H1 (cell line): ENCODE measurements at regions not wholly inside any gene's neighbourhood (a gene's known extent, or its start where the extent isn't known, plus 50 kb on each side); places are given as distances from the start of the nearest gene placed in this dataset.

Source experiments
- CTCF ChIA-PET: fragments of 300-600 bp; sonication (Branson Sonifier 250); formaldehyde crosslinking; loops from one replicate; lab custom pipeline; 2021; ENCODE audit not compliant: partially characterized antibody; lab: Charles Lee
- POLR2A ChIA-PET: fragments of 300-600 bp; sonication (Branson Sonifier 250); formaldehyde crosslinking; loops from one replicate; lab custom pipeline; 2021; ENCODE audit warnings: inconsistent platforms; ENCODE audit not compliant: partially characterized antibody; lab: Charles Lee
- DNase-seq, 2 experiments: peaks; one replicate each; pipeline versions ENCODE4 v3.0.0 to v3.0.0-alpha.2; 2010 to 2022; ENCODE audit warnings: low spot score in 2 of 2, low read depth in 1 of 2, mixed read lengths in 1 of 2
- FAIRE-seq: peaks from 2 replicates; lab custom pipeline; 2011; peaks lifted over from hg19 to GRCh38; lab: Jason Lieb, UNC
- H2AFZ ChIP-seq: 2 replicates; pipeline ENCODE4 v1.8.1; 2012; ENCODE audit warnings: low read length, inconsistent platforms
- H2AK5ac ChIP-seq: 2 replicates; pipeline ENCODE4 v1.6.1; 2013; ENCODE audit warnings: low read depth, low read length
- H2BK120ac ChIP-seq: replicated peaks from 2 replicates; pipeline ENCODE3; 2013; ENCODE audit warnings: low read depth, low read length, inconsistent platforms
- H2BK12ac ChIP-seq: 2 replicates; pipeline ENCODE4 v1.6.1; 2013; ENCODE audit warnings: low read depth, low read length
- H2BK15ac ChIP-seq: 2 replicates; pipeline ENCODE4 v1.6.1; 2013; ENCODE audit warnings: low read length
- H2BK20ac ChIP-seq: 2 replicates; pipeline ENCODE4 v1.6.1; 2013; ENCODE audit warnings: low read length
- H2BK5ac ChIP-seq: 2 replicates; pipeline ENCODE4 v1.6.1; 2013; ENCODE audit warnings: low read depth, low read length
- H3K14ac ChIP-seq: 2 replicates; pipeline ENCODE4 v1.6.1; 2013; ENCODE audit warnings: inconsistent platforms; ENCODE audit not compliant: insufficient read length
- H3K18ac ChIP-seq: 2 replicates; pipeline ENCODE4 v1.6.1; 2013; ENCODE audit warnings: low read length; ENCODE audit errors: extremely low read depth
- H3K23ac ChIP-seq: 2 replicates; pipeline ENCODE4 v1.6.1; 2013; ENCODE audit warnings: inconsistent platforms; ENCODE audit not compliant: insufficient read length
- H3K23me2 ChIP-seq: 2 replicates; pipeline ENCODE4 v1.6.1; 2013; ENCODE audit warnings: low read depth, low read length
- H3K27ac ChIP-seq: 2 replicates; pipeline ENCODE4 v1.6.1; 2011; ENCODE audit warnings: low read depth, low read length, inconsistent platforms
- H3K27me3 ChIP-seq, 4 experiments: replicated peaks in 1 of 4; 1 replicate in 1 of 4; 2 replicates in 3 of 4; pipeline versions ENCODE4 v1.6.1 to v1.8.1; 2011 to 2013; ENCODE audit warnings: low read length in 3 of 4, mild to moderate bottlenecking in 3 of 4, inconsistent platforms in 2 of 4, mixed read lengths in 2 of 4, moderate library complexity in 1 of 4; ENCODE audit not compliant: control insufficient read depth in 3 of 4, insufficient read depth in 3 of 4; ENCODE audit errors: extremely low read depth in 1 of 4
- H3K36me3 ChIP-seq, 4 experiments: 2 replicates each; pipeline versions ENCODE4 v1.6.1 to v1.8.1; 2011 to 2013; ENCODE audit warnings: mild to moderate bottlenecking in 4 of 4, low read length in 3 of 4, moderate library complexity in 2 of 4, control low read depth in 1 of 4, inconsistent platforms in 1 of 4; ENCODE audit not compliant: insufficient read depth in 4 of 4, control insufficient read depth in 2 of 4
- H3K4ac ChIP-seq: replicated peaks from 2 replicates; pipeline ENCODE3; 2013; ENCODE audit warnings: low read length, low read depth, mixed read lengths, inconsistent platforms; ENCODE audit not compliant: insufficient read length
- H3K4me1 ChIP-seq, 4 experiments: replicated peaks in 1 of 4; 1 replicate in 1 of 4; 2 replicates in 3 of 4; pipeline versions ENCODE4 v1.6.1 to v1.8.1; 2011 to 2013; ENCODE audit warnings: low read length in 3 of 4, inconsistent platforms in 2 of 4, mixed read lengths in 1 of 4; ENCODE audit not compliant: insufficient read depth in 4 of 4, control insufficient read depth in 3 of 4
- H3K4me2 ChIP-seq, 2 experiments: 2 replicates each; pipeline versions ENCODE4 v1.6.1 to v1.8.1; 2011 to 2013; ENCODE audit warnings: low read depth in 2 of 2, low read length in 2 of 2, control low read depth in 1 of 2, inconsistent platforms in 1 of 2, mild to moderate bottlenecking in 1 of 2; ENCODE audit not compliant: insufficient read depth in 1 of 2
- H3K4me3 ChIP-seq, 4 experiments: fragments of 200-600, 300-600 bp in 1 of 4; sonication (generic), shearing (Covaris generic), sonication (Bioruptor Twin) in 1 of 4; 2 replicates each; pipeline versions ENCODE4 v1.5.1 to v1.8.1; 2011 to 2016; ENCODE audit warnings: low read length in 4 of 4, low read depth in 3 of 4, control low read depth in 2 of 4, inconsistent platforms in 2 of 4, mild to moderate bottlenecking in 2 of 4, mixed read lengths in 1 of 4, moderate library complexity in 1 of 4; ENCODE audit not compliant: insufficient read depth in 2 of 4; ENCODE audit errors: extremely low read depth in 1 of 4
- H3K56ac ChIP-seq: replicated peaks from 2 replicates; pipeline ENCODE3; 2013; ENCODE audit warnings: low read depth, mild to moderate bottlenecking, mixed read lengths, low read length, inconsistent platforms; ENCODE audit not compliant: insufficient read length
- H3K79me1 ChIP-seq: 2 replicates; pipeline ENCODE4 v1.6.1; 2013; ENCODE audit warnings: low read depth, low read length, control low read depth
- H3K79me2 ChIP-seq, 2 experiments: 2 replicates each; pipeline versions ENCODE4 v1.6.1 to v1.8.1; 2012 to 2013; ENCODE audit warnings: low read length in 2 of 2, mild to moderate bottlenecking in 2 of 2, inconsistent platforms in 1 of 2; ENCODE audit not compliant: insufficient read depth in 2 of 2, control insufficient read depth in 1 of 2
- H3K9ac ChIP-seq, 4 experiments: replicated peaks in 1 of 4; 1 replicate in 1 of 4; 2 replicates in 3 of 4; pipeline versions ENCODE4 v1.6.1 to v1.8.1; 2011 to 2013; ENCODE audit warnings: low read depth in 3 of 4, low read length in 3 of 4, control low read depth in 2 of 4, mild to moderate bottlenecking in 2 of 4, moderate library complexity in 2 of 4, inconsistent platforms in 1 of 4; ENCODE audit errors: extremely low read depth in 1 of 4
- H3K9me3 ChIP-seq, 2 experiments: 2 replicates each; pipeline versions ENCODE4 v1.6.1 to v1.8.1; 2012 to 2013; ENCODE audit warnings: mild to moderate bottlenecking in 2 of 2, moderate library complexity in 2 of 2, control low read depth in 1 of 2, inconsistent platforms in 1 of 2, low read depth in 1 of 2, low read length in 1 of 2, mixed read lengths in 1 of 2; ENCODE audit not compliant: insufficient read depth in 2 of 2
- H4K20me1 ChIP-seq, 2 experiments: replicated peaks in 1 of 2; 2 replicates each; pipeline versions ENCODE3 to v1.8.1; 2011 to 2013; ENCODE audit warnings: inconsistent platforms in 2 of 2, low read length in 2 of 2, mild to moderate bottlenecking in 1 of 2; ENCODE audit not compliant: insufficient read depth in 2 of 2, control insufficient read depth in 1 of 2
- H4K5ac ChIP-seq: 2 replicates; pipeline ENCODE4 v1.6.1; 2013; ENCODE audit warnings: low read length, low read depth, mixed read lengths, inconsistent platforms; ENCODE audit not compliant: insufficient read length
- H4K8ac ChIP-seq: 2 replicates; pipeline ENCODE4 v1.8.0; 2013; ENCODE audit warnings: mild to moderate bottlenecking, moderate library complexity, low read length, inconsistent platforms; ENCODE audit not compliant: insufficient read depth; ENCODE audit errors: extremely low read depth
- H4K91ac ChIP-seq: replicated peaks from 2 replicates; pipeline ENCODE3; 2013; ENCODE audit warnings: low read length, mixed read lengths, inconsistent platforms; ENCODE audit not compliant: insufficient read length
- ASH2L ChIP-seq: fragments of 200-600, 300-600 bp; sonication (generic); IDR thresholded peaks from one replicate; pipeline ENCODE4 v1.7.1; 2017; ENCODE audit warnings: low read length
- CBX5 ChIP-seq: fragments of 300-800, 300-1000 bp; sonication (generic); IDR thresholded peaks from 2 replicates; pipeline ENCODE4 v1.7.1; 2016; ENCODE audit warnings: antibody characterized with exemption, low read length, low read depth
- CREB1 ChIP-seq: IDR thresholded peaks from 2 replicates; pipeline ENCODE4 v1.6.1; 2012; ENCODE audit warnings: inconsistent platforms
- EGR1 ChIP-seq: IDR thresholded peaks from 2 replicates; pipeline ENCODE4 v1.6.1; 2011; ENCODE audit warnings: low read depth, low read length, borderline replicate concordance
- EZH2 ChIP-seq: fragments of 200-600 bp; sonication (generic); IDR thresholded peaks from 2 replicates; pipeline ENCODE4 v1.7.1; 2012; ENCODE audit warnings: low read depth, mild to moderate bottlenecking, moderate library complexity, low read length, inconsistent platforms; ENCODE audit not compliant: severe bottlenecking
- HDAC2 ChIP-seq, 2 experiments: fragments of 300-600 bp in 1 of 2; sonication (generic) in 1 of 2; IDR thresholded peaks; 2 replicates each; pipeline ENCODE4 v1.6.1; 2011 to 2012; ENCODE audit warnings: low read depth in 2 of 2, low read length in 2 of 2, mild to moderate bottlenecking in 2 of 2, moderate library complexity in 2 of 2, borderline replicate concordance in 1 of 2, inconsistent platforms in 1 of 2
- HDAC6 ChIP-seq: IDR thresholded peaks from one replicate; pipeline ENCODE4 v1.7.1; 2012; ENCODE audit warnings: low read depth, mild to moderate bottlenecking, inconsistent platforms, low read length, moderate library complexity
- JUND ChIP-seq: IDR thresholded peaks from 2 replicates; pipeline ENCODE4 v1.6.1; 2011; ENCODE audit warnings: mild to moderate bottlenecking, improper control_type of control experiment, low read length
- MAFK ChIP-seq: IDR thresholded peaks from 2 replicates; pipeline ENCODE4 v1.6.1; 2012; ENCODE audit warnings: low read depth, mild to moderate bottlenecking, improper control_type of control experiment, low read length
- MAX ChIP-seq: IDR thresholded peaks from 2 replicates; pipeline ENCODE4 v1.6.1; 2012; ENCODE audit warnings: inconsistent platforms
- NRF1 ChIP-seq: IDR thresholded peaks from 2 replicates; pipeline ENCODE4 v1.6.1; 2011; ENCODE audit warnings: mild to moderate bottlenecking, low read depth, low read length, improper control_type of control experiment
- RAD21 ChIP-seq, 2 experiments: IDR thresholded peaks in 1 of 2; conservative IDR thresholded peaks in 1 of 2; 2 replicates each; pipeline ENCODE4 v1.6.1; 2011; ENCODE audit warnings: low read depth in 2 of 2, low read length in 2 of 2, improper control_type of control experiment in 1 of 2, inconsistent platforms in 1 of 2, mild to moderate bottlenecking in 1 of 2, moderate library complexity in 1 of 2
- SAP30 ChIP-seq: fragments of 300-600 bp; sonication (generic); IDR thresholded peaks from 2 replicates; pipeline ENCODE4 v1.7.1; 2012; ENCODE audit warnings: low read length, moderate library complexity, mild to moderate bottlenecking, inconsistent platforms; ENCODE audit not compliant: insufficient read depth, insufficient replicate concordance
- TAF7 ChIP-seq: optimal IDR thresholded peaks from 2 replicates; pipeline ENCODE3; 2011; ENCODE audit warnings: low read depth, mild to moderate bottlenecking, inconsistent platforms, low read length, moderate library complexity, borderline replicate concordance
- WGBS, 2 experiments: shearing (Covaris generic) in 1 of 2; methylation state at CpG; one replicate each; pipeline versions ENCODE4 v1.1.6 to v1.1.7; 2013 to 2015; ENCODE audit warnings: low lambda C conversion rate in 2 of 2, mixed read lengths in 2 of 2, inconsistent platforms in 1 of 2, low coverage in 1 of 2, missing lambda C conversion rate in 1 of 2; ENCODE audit not compliant: insufficient replicate concordance in 2 of 2, insufficient coverage in 1 of 2, insufficient read length in 1 of 2; ENCODE audit errors: extremely low coverage in 1 of 2, missing lambda C conversion rate in 1 of 2; 5-methylcytosine and 5-hydroxymethylcytosine counted together

GRCh38 chr4:137417676-137418075 lies 114.6 kb downstream of the PCDH18 start:
- Histone ChIP-seq H3K4me1 (no peaks in the 10 kb centered on the region), H3K4ac (no peak overlapping the region), H3K27ac (no peak overlapping the region), H3K4me2 (no peak overlapping the region), H3K4me3 (no peak overlapping the region), H3K36me3 (no peaks in the 10 kb centered on the region), H4K91ac (no peak overlapping the region), H3K9me3 (no peaks in the 10 kb centered on the region; a peak in 1 of 4 replicates), H4K8ac (no peak overlapping the region), H4K20me1 (no peaks in the 10 kb centered on the region), H4K5ac (no peak overlapping the region), H2BK15ac (no peak overlapping the region), H3K18ac (no peak overlapping the region), H2BK12ac (no peak overlapping the region), H3K79me2 (no peaks in the 10 kb centered on the region), H3K23me2 (no peaks in the 10 kb centered on the region), H2BK120ac (no peak overlapping the region), H3K9ac (no peak overlapping the region), H3K27me3 (no peaks in the 10 kb centered on the region), H2BK20ac (no peak overlapping the region), H2AFZ (no peak overlapping the region), H3K23ac (no peak overlapping the region), H2BK5ac (no peak overlapping the region), H3K56ac (no peak overlapping the region), H3K14ac (no peak overlapping the region), H2AK5ac (no peak overlapping the region), H3K79me1 (no peaks in the 10 kb centered on the region)
- CTCF ChIA-PET, result interaction anchor here (1.3 kb wide), 1 partner anchor 17 kb away, joined by 3 read pairs; no protein-coding TSS in a partner anchor
- DNase-seq (no peak), FAIRE-seq (no peak)
- POLR2A ChIA-PET, result no interaction called here
- 92% methylated on average over 2 of the region's 2 CpGs; no CpG with 5 or more reads in 1 of the 2 experiments for WGBS, 2 experiments
- TF ChIP-seq EZH2 (no peak), MAX (no peak), HDAC2 (IDR thresholded peaks at IDR 0.05; ENCODE audit: borderline replicate concordance in 1 of 2, low read depth in 2 of 2, low read length in 2 of 2) (no peak), JUND (no peak), SAP30 (no peak), NRF1 (no peak), MAFK (no peak), RAD21 (IDR thresholded peaks at IDR 0.05 in 1 of 2, conservative IDR thresholded peaks at IDR 0.05 in 1 of 2; ENCODE audit: low read depth in 2 of 2, low read length in 2 of 2) (no peak), HDAC6 (no peak), ASH2L (no peak), EGR1 (no peak), CBX5 (no peak), TAF7 (no peak), CREB1 (no peak)
